GM04504 (cell line): ENCODE measurements at regions not wholly inside any gene's neighbourhood (a gene's known extent, or its start where the extent isn't known, plus 50 kb on each side); places are given as distances from the start of the nearest gene placed in this dataset.

Source experiments
- DNase-seq: peaks from one replicate; pipeline ENCODE4 v3.0.0-alpha.2; 2012; ENCODE audit warnings: low read depth

DNA sequence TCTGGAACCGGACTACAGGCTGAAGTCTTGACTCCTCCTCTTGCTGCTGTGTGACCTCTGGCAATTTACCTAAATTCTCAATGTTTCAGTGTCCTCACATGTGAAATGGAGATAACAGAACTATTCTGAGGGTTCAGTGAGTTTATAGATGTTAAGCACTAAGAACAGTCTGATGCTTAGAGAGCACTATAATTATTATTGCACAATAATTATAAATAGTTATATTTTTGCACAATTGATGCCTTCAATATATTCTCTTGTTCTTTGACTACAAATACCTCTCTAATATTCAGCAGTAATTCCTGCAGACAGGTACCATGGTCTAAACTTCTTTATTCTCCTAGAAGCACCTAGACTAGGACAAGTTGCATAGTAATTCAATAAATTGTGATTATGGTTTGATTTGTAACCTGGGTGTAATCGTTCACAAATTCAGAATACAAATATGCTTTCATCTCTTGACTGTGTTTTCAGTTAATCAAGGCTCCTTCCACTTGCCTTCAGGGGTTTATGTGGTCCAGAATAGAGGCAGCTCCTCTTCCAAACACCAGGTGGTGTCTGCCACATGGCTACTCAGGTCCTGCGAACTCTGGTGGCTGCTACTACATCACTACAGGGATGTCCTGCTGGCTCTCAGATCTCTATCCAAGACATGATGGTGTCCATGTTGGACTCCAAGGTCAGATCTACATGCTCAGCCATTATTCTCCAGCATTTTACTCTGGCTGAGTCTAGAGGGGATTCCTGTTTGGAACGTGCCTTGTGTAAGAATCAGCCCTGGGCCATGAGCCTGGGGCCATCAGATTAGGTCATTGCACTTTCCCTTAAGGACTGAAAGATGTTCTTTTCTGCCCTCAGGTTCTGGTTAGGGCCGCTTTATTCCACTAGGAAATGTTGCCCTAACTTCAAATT, 103.4 kb downstream of the QRFPR start:
- no peak for DNase-seq

DNA sequence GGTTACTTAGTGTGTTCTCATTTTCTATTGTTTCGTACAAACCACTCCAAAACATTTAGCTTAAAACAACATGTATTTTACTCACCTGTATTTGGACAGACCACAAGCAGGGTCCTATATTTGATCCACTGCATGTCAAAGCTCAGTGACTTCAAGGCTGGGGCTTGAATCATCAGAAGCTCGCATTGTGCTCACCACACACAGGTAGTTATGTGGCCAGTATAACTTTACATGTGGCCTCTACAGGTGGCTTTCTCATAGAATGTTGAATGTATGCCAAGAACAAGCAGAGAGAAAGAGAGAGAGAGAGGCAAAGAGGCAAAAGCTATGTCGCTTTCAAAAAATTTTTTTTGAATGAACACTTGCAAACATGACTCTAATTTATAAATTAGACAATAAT, 107.6 kb downstream of the QRFPR start:
- no peak for DNase-seq

DNA sequence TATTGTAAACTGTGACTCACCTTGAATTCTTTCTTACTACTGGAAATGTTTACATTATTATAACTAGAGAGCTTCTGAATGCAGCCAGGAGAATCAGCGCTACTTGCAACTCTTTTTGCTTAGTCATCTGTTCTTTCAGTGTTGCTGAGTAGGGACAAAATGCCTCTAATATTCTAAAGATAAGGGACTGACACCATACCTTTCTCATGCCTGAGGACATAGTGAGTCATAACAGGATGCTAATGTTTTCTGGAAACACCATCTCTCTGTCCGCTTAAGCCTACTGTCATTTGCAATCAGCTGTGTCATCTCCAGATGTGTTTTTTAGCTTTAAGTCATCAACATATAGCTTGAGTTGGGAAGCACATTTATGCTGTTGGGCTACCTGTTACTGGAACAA, 108.3 kb downstream of the QRFPR start:
- peak; percentile 6 for DNase-seq

DNA sequence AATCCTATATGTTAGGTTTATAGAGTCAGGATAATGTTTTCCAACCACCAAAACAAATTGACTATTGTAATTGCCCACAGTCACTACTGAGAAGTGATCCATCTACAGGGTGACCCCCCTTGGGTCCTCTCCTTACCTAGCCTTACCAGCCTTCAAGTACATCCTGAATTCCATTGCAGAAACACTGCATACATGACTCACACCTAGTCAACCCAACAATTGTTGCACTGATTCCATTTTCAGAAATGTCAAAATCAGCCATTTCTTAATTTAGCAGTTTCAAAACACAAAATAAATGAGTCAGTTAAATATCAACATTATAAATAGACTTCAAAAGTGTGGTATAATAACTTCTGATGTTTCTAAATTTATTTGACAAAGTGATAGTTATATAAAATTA, 106.3 kb upstream of the TNIP3 start:
- no peak for DNase-seq

DNA sequence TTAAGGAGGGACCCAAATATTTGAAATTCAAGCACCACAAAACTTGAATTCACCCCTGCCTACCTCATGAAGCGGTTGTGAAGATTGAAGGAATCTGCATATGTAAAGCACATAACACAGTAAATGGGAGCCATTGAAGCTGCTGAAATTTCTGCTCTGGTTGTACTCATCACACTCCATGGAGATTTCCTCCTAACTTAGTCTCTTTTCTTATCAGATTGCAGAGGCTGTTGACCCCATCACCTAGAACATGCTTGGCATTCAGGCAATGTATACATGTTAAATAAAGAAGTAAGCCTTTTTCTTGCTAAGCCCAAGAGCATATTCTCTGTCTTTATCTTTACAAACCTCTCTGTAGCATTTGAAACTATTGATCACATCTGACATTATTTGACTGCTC, 104.9 kb upstream of the TNIP3 start:
- DNase-seq, result no peak

DNA sequence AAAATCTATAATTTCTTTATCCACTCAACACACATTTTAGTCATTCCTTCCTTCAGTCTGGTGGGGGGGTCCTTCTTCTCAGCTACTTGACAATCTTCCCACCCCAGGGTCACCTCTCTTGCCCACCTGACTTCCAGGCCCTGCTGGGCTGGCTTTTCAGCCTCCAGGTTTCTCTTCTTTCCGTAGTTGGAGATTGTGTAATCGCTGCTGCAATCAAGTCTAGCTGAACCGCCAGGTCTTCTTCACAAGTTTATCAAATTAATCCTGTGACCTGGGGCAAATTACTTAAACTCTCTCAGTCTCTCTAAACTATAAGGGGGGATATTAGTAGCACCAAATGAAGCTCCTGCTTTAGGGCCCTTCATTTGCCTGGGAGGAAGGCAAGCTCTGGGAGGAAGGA, 102.9 kb upstream of the TNIP3 start:
- no peak for DNase-seq

DNA sequence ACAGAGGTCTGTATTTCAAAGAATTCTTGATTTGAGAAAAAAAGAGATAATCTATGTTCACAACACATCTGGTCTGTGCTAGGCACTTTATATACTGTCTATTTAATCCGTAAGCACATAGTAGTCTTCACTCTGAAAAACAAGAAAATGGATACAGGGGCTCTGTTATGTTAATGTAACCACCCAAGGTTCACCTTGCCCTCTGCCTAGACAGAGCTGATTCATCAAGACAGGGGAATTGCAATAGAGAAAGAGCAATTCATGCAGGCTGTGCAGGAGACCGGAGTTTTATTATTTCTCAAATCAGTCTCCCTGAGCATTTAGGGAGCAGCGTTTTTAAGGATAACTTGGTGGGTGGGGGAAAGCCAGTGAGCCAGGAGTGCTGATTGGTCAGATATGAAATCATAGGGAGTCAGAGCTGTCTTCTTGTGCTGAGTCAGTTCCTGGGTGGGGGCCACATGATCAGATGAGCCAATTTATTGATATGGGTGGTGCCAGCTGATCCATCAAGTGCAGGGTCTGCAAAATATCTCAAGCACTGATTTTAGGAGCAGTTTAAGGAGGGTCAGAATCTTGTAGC, 92.9 kb upstream of the TNIP3 start:
- DNase-seq, result no peak

DNA sequence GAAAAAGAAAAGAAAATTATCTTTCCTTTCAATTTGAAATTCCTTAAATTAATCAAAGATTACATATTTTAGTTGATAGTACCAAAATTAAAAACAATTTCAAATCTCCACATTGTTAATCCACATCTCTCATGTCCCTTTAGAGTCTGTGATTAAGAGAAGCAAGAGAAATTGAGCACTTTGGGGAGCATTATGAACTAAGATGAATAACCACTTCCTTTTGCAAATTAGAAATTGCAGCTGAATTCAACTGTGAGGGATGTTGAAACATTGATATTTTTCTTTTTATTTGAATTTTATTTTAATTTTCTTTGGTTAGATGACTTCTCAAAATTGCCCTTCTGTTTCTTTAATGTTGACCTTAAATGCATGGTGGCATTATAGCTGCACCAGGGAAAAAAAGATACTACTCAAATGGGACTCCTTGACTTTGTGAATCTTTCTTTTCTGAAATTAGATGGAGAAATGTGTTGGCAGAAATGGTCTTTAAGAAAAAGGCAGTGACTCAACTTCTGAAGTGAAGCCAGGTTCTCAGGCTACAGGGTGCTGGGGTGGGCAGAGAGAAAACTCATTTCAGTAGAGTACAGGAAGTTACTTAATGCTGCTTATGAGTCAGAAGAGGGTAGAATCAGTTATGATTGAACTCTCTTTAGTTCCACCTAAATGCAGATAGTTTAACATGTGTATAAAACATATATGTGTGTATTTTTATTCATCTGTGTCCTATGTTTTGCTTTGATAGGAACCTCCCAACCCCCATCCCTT, 92.0 kb upstream of the TNIP3 start:
- DNase-seq, result peak; percentile 83

DNA sequence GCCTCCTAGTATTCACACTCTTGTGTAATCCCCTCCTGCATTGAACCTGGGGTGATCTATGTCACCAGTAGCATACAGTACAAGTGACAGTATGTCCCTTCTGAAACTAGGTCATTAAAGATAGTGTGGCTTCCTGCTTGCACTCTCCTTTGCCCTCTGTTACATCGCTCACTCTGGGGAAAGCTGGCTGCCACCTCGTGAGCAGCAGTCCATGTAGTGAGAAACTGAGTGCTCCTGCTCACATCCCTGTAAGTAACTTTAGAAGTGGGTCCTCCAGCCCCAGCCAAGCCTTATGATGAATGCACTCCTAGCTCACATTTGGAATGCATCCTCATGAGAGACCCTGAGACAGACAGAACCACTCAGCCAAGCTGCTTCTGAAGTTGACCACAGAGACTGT, 89.8 kb upstream of the TNIP3 start:
- no peak for DNase-seq

DNA sequence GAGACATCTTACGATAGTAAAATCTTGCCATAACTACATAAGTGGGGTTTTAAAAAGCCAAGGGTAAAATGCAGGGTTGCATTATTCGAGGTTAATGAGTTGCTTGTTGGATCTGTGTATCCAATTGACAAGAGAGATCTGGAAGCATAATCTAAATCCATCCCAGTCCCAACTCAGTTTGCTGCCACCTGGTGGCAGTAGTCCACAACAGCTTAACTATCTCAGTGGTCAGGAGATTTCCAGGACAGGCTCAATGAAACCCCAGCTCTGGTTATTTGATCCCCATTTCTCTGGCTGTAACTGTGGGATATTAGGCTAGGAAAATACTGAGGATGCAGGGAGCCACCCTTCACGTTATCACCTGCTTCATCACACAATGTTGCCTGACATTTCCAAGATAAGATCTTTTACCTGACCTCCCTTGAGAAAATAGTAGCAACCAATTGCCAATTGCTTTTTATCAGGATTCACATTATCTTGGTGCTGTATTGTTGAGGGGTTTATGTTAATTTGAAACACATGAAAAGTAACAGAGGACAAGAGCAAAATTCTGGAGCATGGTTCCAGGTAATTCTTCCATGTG, 88.2 kb upstream of the TNIP3 start:
- peak; percentile 44 for DNase-seq

DNA sequence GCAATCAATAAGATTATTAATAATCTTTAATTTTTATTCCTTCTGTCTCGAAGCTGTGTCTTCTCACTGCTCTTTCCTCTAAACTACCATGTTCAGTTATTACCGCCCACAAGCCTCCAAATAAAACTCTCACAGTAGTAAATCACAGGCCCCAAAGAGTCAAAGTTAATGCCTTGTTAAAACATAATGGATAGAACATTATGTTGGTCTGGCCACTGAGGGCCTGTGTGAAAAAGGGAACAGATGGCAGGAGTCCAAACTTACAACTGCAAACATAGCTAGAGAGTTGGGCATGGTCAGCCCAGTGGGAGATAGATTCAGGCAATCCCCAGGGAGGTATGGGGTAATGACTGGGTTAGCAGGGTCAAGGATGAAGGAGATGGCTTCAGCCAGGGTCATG, 84.6 kb upstream of the TNIP3 start:
- no peak for DNase-seq

DNA sequence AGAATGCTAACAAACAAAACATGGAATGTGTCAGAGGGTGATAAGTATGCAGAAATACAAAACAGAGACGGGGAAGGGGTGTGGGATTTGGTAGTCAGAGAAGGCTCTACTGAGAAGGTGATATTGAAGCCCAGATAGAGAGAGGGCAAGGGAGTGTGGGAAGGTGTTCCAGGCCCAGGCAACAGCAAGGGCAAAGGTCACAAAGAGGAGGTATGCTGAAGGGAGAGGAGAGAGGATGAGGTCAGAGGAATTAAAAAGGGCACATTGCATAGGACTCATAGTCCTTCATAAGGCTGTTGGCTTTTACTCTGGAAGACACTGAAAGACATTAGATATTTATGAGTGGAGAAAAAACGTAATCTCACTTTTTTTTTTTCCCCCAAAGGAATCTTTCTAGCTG, 82.6 kb upstream of the TNIP3 start:
- DNase-seq, result no peak

DNA sequence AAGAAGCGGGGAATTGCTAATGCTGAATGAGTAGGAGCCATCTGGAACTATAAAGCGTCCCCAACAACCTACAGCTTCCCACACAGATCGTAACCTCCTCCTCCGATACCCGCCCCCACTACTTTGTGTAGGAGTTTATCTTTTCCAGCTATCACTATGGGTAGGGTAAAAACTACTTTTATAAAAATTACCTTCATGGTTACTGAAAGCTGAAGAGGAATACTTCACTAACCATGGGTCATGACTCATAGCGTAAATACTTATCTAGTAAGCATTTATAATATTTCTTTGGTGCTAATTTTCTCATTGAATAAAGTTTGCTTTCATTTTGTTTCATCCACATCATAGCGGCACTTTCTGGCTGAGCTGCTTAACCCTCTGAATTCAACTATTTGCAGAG, 79.4 kb upstream of the TNIP3 start:
- DNase-seq, result no peak

DNA sequence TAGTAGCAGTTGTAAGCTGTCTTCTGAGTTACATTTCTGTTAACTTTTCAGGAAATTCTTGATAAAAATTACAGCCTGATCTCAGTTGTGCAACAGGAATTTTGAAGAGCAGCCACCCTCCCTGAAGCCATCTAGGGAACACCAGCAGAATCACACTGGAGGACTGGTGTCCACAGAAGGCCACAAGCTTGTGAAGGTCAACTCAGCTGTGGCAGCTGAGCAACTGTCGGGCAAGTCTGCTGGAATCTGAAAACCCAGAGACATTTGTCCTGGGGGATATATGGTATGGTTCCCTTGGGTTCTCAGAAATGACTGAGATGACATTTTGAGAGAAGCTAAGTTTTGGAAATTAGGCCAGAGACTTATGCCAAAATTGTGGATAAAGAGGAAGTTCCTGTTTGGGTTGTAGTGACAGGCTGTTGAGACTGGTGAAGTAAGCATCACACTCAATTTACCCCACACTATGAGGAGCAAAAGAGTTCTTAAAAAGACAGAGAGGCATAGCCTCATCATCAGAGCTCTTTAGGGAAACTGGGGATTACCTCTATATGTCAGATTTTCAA, 78.1 kb upstream of the TNIP3 start:
- no peak for DNase-seq

DNA sequence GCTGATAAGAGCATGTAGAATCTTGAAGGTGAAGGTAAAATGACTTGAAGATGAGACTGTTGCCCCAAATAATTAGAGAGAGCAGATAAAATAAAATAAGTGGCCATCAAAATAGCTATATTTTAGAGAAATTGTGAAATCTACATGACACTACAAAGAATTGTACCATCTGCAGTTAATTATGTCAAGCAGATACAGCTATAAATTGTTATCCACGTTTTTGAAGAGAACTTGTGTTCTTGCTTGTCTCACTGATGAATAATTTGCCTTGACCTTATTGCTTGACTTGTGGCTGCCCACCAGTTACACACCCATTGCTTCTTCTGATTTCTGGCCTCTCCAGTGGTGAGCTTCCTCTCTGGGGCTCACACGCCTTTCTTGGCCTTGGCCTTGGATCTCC, 75.8 kb upstream of the TNIP3 start:
- DNase-seq, result no peak

DNA sequence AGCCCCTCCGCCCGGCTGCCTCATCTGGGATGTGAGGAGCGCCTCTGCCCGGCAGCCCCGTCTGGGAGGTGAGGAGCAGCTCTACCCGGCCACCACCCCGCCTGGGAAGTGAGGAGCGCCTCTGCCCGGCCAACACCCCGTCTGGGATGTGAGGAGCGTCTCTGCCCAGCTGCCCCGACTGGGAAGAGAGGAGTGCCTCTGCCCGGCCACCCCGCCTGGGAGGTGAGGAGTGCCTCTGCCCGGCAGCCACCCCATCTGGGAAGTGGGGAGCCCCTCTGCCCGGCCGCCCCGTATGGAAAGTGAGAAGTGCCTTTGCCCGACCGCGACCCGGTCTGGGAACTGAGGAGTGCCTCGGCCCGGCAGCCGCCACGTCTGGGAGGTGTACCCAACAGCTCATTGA, 74.3 kb upstream of the TNIP3 start:
- DNase-seq, result no peak

DNA sequence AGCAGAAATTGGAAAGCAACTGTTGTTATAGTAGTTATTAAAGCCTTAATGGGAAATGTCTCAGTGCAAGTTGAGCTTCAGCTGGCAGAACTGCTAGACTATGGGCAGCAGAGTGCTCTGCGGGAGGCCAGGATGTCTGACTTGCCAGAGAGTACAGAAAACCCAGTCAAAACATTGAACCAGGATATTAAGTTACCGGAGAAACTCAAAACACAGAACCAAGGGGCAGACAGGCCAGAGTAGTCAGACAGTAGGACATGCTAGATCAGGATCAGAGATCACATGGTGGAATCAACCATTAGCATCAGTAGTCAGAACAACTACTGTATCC, 72.9 kb upstream of the TNIP3 start:
- DNase-seq, result no peak

DNA sequence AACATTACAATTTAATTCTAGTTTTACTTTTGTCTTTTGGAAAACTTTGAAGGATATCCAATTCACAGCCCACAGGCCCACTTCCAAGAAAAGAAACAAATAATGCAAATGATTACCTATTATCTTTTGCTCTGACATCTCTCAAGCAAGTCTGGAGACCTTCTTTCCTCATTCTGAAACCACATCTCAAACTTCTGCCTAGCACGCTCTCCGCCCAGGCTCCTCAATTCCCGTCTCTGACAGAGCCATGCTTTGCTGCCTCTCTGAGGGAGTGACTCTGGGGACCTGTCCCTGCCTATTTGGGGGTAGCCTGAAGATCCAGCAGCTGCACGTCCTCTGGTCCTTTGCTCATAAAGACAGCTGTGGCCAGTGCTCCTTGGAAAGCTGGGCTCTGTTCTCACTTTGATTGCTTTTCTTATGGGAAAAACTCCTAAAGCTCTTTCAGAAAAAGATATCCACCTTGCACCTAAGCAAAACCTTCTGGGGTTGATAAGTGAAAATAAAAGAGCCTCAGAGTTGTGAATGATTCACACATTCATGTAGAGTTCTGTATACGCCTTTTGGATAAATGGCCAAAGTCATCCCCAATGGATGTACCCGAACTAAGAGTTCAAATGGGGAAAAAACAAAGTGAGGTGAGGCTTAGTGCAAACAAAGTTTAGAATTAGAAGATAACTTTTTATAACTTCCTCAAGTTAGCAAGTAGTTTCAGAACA, 72.4 kb upstream of the TNIP3 start:
- no peak for DNase-seq

DNA sequence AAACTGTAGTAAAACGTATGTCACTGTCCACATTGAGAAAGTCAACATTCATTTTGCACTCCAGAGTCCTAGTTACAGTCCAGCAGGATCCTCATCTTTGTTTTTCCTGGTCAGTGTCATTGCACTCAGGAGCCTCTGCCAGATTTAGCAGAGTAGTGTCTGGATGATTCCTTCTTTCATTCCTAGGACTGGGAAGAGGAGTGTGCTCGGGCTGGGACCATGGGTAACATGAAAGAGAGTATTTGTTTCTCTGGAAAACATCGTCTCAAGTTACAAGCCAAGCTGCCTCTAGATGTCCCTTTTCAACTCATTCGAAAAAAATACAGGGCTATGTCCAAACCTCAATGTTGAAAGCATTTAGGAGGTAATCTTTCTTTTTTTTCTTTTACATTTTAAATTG, 69.9 kb upstream of the TNIP3 start:
- no peak for DNase-seq

DNA sequence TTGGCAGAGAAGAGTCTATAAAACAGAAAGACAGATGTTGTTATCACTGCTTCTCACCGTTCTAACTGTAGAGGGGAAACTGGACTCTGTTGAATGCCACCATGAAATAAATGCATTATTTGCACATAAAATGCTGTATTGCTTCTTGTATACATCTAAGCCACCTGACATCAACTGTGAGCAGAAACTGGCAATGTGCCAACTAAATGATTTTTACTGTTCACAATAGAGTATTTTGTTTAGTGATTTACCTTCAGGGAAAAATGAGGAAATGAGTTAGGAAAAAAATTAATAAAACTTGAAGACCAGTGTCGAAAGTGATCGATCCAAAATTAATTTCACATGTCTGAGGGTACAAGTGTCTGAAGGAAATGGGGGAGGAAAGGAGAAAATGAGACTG, 65.9 kb upstream of the TNIP3 start:
- DNase-seq, result no peak

DNA sequence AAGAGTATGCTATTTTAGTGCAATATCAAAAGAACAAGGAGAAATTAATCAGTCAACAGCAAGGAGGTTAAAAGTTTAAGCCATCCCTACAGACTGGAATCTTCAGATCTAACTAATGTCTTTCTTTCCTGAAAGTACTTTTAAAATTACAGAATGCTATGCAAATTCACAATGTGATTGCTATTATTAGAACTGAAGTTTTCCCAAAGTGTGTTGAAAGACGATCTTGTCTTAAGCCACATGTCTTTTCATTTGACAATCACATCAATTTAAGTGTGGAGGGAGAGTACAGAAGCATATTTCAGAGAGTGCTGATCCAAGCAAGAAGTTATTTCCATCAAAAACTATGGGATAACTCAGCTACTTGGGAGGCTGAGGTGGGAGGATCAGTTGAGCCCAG, 64.7 kb upstream of the TNIP3 start:
- DNase-seq, result no peak

DNA sequence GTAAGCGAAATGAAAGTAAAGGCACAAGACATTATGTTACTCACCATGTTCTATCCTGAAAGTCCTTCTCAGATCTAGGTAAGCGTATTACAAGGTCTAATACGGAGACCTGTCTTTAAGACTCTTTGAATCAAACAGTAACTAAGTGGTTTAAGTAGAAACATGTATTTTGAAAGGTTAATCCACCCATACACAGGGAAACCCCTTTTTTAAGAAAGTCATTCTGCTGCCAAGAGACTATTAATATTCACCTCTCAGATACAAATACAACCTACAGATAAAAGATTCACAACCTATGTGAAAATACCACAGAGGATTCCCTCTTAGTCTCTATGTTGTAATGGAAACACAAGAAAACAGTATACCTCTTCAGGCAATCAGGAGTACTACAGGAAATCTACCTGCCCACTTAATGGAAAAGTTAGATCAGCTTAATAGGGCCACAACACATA, 63.2 kb upstream of the TNIP3 start:
- no peak for DNase-seq
